NOMO-1 treated with DMSO at 0.1 percent for 48 hours (cell line): ENCODE measurements at regions not wholly inside any gene's neighbourhood (a gene's known extent, or its start where the extent isn't known, plus 50 kb on each side); places are given as distances from the start of the nearest gene placed in this dataset.
"Not testable (repeated sequence)": the region's sequence is repeated elsewhere in the genome, so short reads cannot be mapped to it uniquely, and the experiment has no call there.

Experiments
- DNase-seq: peaks from one replicate; lab custom pipeline; 2025; ENCODE audit not compliant: unreplicated experiment; lab: John Stamatoyannopoulos, UW

DNA sequence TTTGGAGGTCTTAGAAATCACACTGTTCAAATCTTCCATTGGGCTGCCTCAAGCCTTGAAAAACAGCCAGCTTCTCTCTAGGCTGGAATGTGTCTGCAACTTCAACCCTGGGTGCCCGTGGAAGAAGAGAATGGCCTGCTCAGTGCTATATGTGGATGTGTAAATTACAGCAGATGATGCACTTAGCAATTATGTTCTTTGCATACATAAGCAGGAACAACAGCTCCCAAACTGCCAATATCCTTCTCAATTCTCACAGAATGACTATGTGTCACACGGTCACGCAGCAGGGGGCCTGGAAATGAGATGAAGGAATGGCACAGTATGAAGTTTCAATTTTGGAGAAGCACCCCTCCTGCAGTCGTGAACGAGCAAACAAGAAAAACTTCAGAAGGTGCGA, 175.2 kb upstream of the SMARCA2 start:
- DNase-seq: no peak

GRCh38 chr9:1845425-1845824, 169.7 kb upstream of the SMARCA2 start:
- no peak for DNase-seq

GRCh38 chr9:1855726-1856125, 159.4 kb upstream of the SMARCA2 start:
- DNase-seq: no peak

GRCh38 chr9:1857808-1858207, 157.3 kb upstream of the SMARCA2 start:
- DNase-seq: no peak

DNA sequence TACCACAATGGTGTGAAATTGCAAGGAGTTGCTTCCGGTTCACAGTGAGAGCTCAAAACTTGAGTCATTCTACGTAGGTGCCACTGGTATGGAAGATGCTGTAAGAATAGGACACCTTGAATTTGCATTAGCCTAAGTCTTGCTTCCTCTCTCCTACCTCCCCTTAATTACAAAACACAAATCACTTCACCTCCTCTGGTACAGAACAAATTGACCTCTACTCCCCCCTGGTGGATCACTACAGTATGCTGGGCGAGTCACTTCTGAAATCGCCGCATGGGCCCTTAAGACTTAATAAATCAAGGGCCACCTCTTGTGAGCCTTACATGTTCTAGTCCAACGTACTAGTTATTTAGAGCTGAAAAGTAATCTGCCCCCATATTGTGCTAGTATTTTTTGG, 145.3 kb upstream of the SMARCA2 start:
- DNase-seq: peak; percentile 3

GRCh38 chr9:1870915-1871314, 144.2 kb upstream of the SMARCA2 start:
- no peak for DNase-seq

DNA sequence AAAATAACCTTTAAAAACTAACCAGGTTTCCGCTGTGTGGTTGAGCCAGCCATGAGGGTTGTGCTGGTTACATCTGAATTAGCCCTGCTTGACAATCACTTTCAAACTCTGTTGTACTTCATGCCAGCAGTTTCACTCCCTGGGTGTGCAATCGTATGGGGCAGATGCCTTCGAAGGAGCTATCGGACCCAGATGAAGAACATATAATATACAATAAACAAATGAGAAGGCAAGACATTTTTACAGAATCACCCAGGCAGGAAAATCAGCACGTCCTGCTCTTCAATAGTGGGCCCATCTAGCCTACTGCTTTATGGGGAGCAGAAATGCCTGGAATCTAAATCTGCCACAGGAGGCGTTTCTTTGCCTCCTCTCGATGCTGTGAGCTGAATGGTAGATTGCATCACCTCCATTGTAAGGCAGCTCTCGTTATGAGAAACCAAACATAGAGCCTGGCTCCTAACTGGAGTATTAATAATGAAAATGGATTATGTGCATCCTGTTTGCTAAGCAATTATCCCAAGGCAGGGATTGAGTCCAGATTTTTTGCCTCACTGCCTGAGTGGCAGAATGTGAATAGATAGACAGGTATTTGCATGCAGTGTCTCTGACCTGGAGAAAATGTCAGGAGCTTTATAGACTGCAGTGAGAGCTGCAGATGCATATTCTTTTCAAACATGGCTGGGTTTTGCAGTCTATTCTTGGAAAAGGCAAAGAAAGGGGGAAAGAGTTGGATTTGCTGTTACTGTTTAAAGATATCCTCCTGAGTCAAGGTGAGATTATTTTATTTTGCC, 143.3 kb upstream of the SMARCA2 start:
- no peak for DNase-seq

- DNase-seq: no peak
Observed at GRCh38 chr9:1875251-1875851, 139.8 kb upstream of the SMARCA2 start.

- DNase-seq: no peak
Observed at GRCh38 chr9:1875921-1876448, 139.2 kb upstream of the SMARCA2 start.

DNA sequence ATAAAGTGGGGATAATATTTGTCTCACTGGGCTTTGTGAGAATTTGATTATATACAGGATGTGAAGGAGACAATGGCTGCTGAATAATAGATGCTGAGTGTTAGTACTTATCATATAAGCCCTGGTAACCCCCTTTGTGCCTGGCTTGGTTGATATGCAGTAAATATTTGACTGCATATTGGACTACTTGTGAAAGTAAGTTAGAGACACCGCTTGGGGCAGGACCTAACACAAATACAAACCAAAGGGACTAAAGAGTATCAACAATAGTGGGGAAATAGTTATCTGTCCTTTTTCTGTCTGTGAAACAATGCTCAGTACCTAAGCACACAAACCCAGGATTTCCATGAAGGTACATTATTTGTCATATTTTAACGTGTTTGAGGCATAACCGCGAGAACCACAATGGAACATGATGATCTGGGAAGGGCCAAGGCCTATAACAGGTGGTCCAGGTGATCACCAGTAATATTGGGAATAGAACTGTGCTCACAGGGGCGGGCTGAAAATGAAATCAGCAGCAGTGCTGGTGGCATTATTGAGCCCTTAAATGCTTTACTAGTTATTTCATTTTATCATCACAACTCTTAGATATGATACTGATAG, 138.2 kb upstream of the SMARCA2 start:
- DNase-seq: no peak

DNA sequence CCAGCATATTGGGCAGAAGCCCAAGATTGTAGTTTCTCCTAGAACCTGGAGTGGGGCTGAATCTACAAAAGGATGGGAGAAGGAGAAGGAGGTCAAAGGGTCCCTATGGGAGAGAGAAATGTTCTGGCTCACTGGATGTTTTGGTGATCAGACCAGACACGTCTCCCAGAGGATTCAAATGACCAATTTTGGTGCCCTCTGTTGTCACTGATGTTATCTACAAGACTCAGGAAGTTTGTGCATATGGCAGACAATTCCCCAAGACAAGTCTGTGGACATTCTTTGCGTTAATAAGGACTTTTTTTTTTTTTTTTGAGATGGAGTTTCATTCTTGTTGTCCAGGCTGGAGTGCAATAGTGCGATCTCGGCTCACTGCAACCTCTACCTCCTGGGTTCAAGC, 137.2 kb upstream of the SMARCA2 start:
- no peak for DNase-seq

DNA sequence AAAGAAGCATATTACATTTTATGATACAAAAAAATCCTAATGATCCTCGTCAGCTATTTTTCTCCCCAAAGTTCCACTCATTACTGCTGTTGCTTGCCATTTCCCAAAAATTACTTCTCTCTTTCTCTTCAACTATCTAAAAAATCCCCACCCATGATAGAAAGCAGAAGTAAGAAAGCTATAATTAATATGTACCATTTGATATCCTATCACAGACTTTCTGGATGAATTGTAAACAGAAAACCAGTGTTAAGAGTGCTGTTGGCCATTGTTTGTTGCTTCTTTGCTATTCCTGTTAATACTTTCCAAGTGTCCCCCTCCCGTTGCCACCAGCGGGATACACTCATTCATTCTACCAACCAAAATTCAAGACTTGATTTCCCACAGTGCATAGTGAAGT, 136.3 kb upstream of the SMARCA2 start:
- DNase-seq: peak; percentile 8

DNA sequence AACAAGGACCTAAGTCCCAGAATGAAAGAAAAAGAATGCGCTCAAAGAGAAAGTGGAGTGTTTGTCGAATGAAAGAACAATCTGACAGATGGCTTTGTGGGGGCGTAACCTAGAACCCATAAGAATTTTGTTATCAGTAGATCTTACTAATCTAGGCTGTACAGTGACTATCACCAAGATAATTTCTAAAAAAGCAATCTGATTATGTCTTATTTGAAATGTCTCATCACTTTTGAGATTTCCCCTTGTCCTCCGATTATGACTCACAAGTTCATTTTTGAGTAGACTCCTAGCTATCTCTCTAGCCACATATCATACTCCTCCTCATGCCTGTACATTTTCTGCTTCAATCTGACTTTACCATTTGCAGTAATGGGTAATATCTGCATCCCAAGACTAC, 135.6 kb upstream of the SMARCA2 start:
- DNase-seq: no peak

DNA sequence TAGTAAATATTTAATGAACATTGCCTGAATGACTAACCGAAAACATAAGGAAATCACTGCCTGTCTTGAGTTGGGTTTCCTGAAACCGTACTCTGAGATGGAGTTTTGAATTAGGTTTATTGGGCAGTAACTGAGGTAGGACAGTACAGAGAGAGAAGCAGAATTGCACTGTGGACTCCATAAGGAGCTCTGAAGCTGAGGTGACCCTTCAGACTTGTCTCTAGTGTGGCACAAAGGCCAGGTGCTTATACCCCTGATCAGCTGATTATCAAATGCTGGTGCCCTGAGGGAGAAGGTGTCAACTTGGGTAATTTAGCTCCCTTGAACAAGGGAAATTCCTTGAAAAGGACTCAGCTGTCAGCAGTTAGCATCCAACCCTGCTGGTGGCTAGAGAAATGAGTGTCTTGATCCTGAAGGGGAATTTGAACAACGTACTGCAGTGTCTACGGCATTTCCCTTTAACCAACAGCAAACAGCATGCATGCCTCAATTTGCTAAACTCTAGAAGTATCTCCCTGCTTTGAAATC, 135.0 kb upstream of the SMARCA2 start:
- no peak for DNase-seq

DNA sequence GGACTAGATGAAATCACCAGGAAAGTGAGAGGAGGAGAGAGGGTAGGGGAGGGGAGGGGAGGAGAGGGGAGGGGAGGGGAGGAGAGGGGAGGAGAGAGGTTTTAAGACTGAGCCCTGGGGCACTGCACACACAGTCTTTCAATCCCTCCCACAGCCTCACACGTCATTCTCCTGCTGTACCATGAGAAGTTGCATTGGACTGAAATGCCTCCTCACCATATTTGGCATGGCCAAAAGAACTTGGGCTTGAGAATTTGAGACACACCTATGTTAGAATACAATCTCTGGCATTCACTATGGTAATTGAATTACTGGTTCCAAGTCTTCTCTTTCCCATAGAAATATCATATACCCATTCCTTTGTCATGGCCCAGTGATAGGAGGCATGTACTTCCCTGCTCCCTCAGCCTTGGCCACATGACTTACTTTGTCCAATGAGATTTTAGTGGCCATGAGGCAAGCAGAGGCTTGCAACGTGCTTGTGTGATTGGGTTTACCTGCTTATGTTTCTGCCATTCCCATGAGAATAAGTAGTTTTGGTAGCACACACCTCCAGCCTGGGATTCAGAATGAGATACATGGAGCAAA, 133.3 kb upstream of the SMARCA2 start:
- DNase-seq: no peak

GRCh38 chr9:1882711-1883403, 132.3 kb upstream of the SMARCA2 start:
- DNase-seq: no peak

DNA sequence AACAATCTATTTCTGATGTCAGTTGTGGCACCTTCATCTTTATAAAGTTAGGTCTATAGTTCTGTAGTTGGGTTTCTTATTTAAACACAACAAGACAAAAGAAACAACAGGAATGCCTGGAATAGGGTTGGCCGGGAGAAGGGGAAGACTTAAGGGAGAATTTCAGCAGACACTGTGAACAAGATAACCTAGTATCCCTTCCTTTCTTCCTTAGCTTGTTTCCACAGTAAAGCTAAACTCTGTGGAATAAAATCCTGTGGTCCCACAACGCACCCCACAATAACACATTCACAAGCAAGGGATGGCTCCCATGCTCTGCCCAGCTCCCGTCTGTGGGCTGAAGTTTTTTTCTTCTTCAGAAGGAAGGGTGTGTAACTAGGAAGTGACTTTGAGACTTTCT, 124.9 kb upstream of the SMARCA2 start:
- no peak for DNase-seq

GRCh38 chr9:1890816-1891215, 124.3 kb upstream of the SMARCA2 start:
- DNase-seq: no peak

DNA sequence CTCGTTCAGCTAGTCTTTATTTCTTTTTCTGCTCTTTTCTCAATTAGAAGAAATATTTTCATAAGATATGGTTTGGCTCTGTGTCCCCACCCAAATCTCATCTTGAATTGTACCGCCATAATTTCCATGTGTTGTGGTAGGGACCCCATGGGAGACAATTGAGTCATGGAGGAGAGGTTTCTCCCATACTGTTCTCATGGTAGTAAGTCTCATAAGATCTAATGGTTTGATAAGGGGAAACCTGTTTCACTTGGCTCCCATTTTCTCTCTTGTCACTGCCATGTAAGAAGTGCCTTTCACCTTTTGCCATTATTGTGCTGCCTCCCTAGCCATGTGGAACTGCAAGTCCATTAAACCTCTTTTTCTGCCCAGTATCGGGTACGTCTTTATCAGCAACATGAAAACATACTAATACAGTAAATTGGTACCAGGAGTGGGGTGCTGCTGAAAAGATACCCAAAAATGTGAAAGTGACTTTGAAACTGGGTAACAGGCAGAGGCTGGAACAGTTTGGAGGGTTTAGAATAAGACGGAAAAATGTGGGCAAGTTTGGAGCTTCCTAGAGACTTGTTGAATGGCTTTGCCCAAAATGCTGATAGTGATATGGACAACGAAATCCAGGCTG, 112.0 kb upstream of the SMARCA2 start:
- not testable (repeated sequence) for DNase-seq

DNA sequence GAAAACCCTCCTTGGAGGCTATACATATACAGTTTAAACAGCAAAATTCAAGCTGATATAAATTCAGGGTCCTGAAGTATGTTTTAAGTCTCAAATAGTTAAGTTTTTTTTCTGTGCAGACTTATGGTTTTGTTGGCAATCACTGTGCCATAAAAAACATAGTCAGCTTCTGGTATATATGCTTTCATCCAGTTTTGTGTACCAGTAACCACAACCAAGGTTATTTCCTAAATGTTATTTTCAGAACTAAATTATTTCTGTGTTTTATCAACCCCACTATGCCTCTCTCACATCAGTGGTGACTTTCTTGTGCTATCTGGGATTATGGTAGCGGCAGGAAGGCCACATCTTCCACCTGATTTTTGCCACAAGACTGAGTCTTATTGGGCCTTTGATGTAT, 107.7 kb upstream of the SMARCA2 start:
- DNase-seq: no peak

DNA sequence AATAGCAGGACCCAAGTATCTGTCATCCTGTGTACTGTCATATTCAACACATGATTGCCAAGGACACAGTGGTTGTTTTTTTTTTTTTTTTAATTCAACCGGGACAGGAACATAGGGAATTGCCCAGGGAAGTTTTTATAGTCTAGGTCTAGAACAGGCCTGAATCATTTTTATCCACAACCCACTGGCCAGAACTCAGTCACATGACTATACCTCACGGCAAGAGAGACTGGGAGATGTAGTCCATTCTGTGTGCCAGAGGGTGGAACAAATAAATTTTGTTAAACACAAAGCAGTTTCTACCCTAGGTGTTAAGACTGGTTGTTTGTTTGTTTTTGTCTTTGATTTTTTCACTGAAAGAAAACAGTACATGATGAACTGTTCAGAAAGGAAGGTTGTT, 105.8 kb upstream of the SMARCA2 start:
- no peak for DNase-seq
